Stomach (tissue), 8 donors: ENCODE measurements at regions not wholly inside any gene's neighbourhood (a gene's known extent, or its start where the extent isn't known, plus 50 kb on each side); places are given as distances from the start of the nearest gene placed in this dataset.

Experiments used
- DNase-seq, 2 donors: peaks; one replicate each; pipeline versions ENCODE4 v3.0.0 to v3.0.0-alpha.2; 2013 to 2019
- H3K27ac ChIP-seq, 5 donors: fragments of 200-600 bp in 4 of 5; sonication (generic) in 4 of 5; one replicate each; pipeline ENCODE4 v1.5.1; 2013 to 2019; ENCODE audit warnings: mild to moderate bottlenecking in 1 of 5, moderate library complexity in 1 of 5
- H3K27me3 ChIP-seq, 3 donors: fragments of 200-600 bp; sonication (generic); one replicate each; pipeline ENCODE4 v1.5.1; 2017 to 2019; ENCODE audit warnings: mixed run types in 1 of 3
- H3K36me3 ChIP-seq, 4 donors: fragments of 200-600 bp; sonication (generic); 1 replicate in 3 of 4; 2 replicates in 1 of 4; pipeline ENCODE4 v1.5.1; 2016 to 2019
- H3K4me1 ChIP-seq, 4 donors: fragments of 200-600 bp; sonication (generic); one replicate each; pipeline ENCODE4 v1.5.1; 2016 to 2019
- H3K4me3 ChIP-seq, 4 donors: fragments of 200-600 bp; sonication (generic) in 3 of 4; one replicate each; pipeline ENCODE4 v1.5.1; 2016 to 2019; ENCODE audit warnings: mild to moderate bottlenecking in 1 of 4
- H3K9me3 ChIP-seq, 4 donors: fragments of 200-600 bp; sonication (generic); one replicate each; pipeline ENCODE4 v1.5.1; 2016 to 2019
- EP300 ChIP-seq: sonication (generic); formaldehyde crosslinking; IDR thresholded peaks from one replicate; pipeline ENCODE4 v1.6.1; 2017; ENCODE audit warnings: antibody characterized with exemption
- POLR2A ChIP-seq, 4 donors: fragments of 450-650 bp; IDR thresholded peaks; one replicate each; pipeline ENCODE4 v1.6.1; 2016; ENCODE audit warnings: antibody characterized with exemption in 4 of 4, control low read depth in 2 of 4, mild to moderate bottlenecking in 1 of 4, moderate library complexity in 1 of 4
- POLR2AphosphoS5 ChIP-seq, 3 donors: sonication (generic); formaldehyde crosslinking; IDR thresholded peaks; one replicate each; pipeline ENCODE4 v1.6.1; 2016; ENCODE audit warnings: antibody characterized with exemption in 3 of 3
- WGBS, 5 donors: extraction: QIAGEN DNeasy Blood & Tissue Kit in 3 of 5; methylation state at CpG; one replicate each; pipeline versions ENCODE4 v1.1.5 to v1.1.7; 2013 to 2018; 5-methylcytosine and 5-hydroxymethylcytosine counted together
- intact Hi-C: fragments of 100-400 bp; cut with DNase I; formaldehyde crosslinking; loops from one replicate; pipeline ENCODE4 v1.15.1; 2023; ENCODE audit warnings: low total_unique reads
- TF ChIP-seq, protein P1 (sequence below), 7 experiments: fragments of 450-650 bp in 4 of 7; fragments of 200-600 bp in 3 of 7; sonication (generic) in 3 of 7; IDR thresholded peaks; one replicate each; pipeline ENCODE4 v1.5.1; 2016 to 2019; ENCODE audit warnings: antibody characterized with exemption in 7 of 7, control low read depth in 2 of 7, mild to moderate bottlenecking in 1 of 7
- donor health status: healthy with polysubstance abuse.
- donor health status: Bipolar disorder and iron deficiency.
- donor health status: healthy.

DNA sequence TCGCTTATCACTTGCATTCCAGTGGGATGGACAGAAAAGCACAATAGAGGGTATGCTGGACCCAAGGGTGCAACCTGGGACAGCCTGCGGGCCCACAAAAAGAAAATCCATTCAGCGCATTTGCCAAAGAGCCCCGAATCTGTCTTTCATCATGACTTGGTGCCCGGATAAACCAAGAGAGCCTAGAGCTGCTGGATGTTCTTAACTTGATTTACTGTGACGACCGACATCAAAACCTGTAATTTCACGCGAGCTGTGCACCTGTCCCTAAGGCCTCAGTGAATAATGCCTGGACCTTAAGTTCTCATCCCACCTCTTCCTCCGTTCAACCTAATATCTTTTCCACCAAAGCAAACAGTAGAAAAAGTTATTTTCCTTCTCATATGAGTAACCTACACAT lies 115.5 kb upstream of the ACKR3 start:
- H3K36me3 ChIP-seq, result no peaks in the 10 kb centered on the region
- no peak overlapping the region for H3K27ac ChIP-seq
- peaks cover 0 to 5% (median 3%) of the 10 kb centered on the region in 4 donors for H3K9me3 ChIP-seq
- WGBS, 5 donors, result 91 to 95% (median 94%) methylated on average over 10 of the region's 10 CpGs
- TF ChIP-seq, protein P1, sequence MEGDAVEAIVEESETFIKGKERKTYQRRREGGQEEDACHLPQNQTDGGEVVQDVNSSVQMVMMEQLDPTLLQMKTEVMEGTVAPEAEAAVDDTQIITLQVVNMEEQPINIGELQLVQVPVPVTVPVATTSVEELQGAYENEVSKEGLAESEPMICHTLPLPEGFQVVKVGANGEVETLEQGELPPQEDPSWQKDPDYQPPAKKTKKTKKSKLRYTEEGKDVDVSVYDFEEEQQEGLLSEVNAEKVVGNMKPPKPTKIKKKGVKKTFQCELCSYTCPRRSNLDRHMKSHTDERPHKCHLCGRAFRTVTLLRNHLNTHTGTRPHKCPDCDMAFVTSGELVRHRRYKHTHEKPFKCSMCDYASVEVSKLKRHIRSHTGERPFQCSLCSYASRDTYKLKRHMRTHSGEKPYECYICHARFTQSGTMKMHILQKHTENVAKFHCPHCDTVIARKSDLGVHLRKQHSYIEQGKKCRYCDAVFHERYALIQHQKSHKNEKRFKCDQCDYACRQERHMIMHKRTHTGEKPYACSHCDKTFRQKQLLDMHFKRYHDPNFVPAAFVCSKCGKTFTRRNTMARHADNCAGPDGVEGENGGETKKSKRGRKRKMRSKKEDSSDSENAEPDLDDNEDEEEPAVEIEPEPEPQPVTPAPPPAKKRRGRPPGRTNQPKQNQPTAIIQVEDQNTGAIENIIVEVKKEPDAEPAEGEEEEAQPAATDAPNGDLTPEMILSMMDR (IDR thresholded peaks at IDR 0.05), result no peak
- TF ChIP-seq POLR2A (IDR thresholded peaks at IDR 0.05) (no peak), EP300 (no peak), POLR2AphosphoS5 (IDR thresholded peaks at IDR 0.05) (no peak)
- intact Hi-C loops, result no loop called here
- H3K27me3 ChIP-seq, result no peaks in the 10 kb centered on the region
- H3K4me3 ChIP-seq, result no peak overlapping the region
- peaks cover 0 to under 1% (median 0%) of the 10 kb centered on the region in 4 donors for H3K4me1 ChIP-seq
- DNase-seq, result no peak

DNA sequence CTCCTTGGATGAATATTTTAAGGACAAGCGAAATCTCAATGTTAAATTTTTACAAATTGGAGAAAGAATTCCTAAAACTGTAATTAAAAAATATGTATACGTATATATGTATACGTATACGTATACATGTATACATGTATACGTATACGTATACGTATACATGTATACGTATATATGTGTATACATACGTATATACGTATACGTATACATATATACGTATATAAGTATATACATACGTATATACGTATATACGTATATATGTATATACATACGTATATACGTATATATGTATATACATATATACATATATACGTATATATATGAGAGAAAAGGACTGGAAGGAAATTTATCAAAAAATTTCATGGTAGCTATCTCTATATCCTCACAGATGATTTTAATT lies 110.2 kb upstream of the ACKR3 start:
- Histone ChIP-seq H3K4me1 (no peaks in the 10 kb centered on the region), H3K9me3 (peaks cover 0 to 14% (median 8%) of the 10 kb centered on the region in 4 donors), H3K27ac (no peak overlapping the region), H3K4me3 (no peak overlapping the region), H3K36me3 (peaks cover 0 to 9% (median 0%) of the 10 kb centered on the region in 4 donors), H3K27me3 (no peaks in the 10 kb centered on the region)
- no peak for DNase-seq
- WGBS, 5 donors, result 95 to 98% (median 96%) methylated on average over 18 of the region's 18 CpGs
- TF ChIP-seq POLR2A (IDR thresholded peaks at IDR 0.05) (no peak), EP300 (no peak), POLR2AphosphoS5 (IDR thresholded peaks at IDR 0.05) (no peak)
- TF ChIP-seq, protein P1 (IDR thresholded peaks at IDR 0.05), result no peak
- intact Hi-C loops, result no loop called here

DNA sequence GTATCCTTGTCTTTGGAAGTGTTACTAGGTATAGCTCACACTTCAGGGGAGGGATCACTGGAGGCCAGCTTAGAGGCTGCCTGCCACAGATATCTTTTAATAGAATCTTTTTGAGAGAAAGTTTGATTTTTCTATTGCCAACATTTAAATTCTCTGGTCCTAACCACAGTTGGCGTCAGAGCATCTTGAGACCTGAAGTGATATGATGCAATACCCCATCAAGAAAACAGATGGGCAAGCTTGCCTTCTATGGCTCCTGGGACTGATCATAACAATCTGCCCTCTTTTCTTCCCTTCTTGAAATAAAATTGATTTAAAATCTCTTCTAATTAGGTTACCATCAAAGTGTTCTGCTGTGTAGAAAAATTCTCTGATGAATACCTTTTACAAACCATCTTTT lies 105.5 kb upstream of the ACKR3 start:
- Histone ChIP-seq H3K36me3 (peaks cover 0 to 18% (median 0%) of the 10 kb centered on the region in 4 donors), H3K27me3 (no peaks in the 10 kb centered on the region), H3K4me3 (no peak overlapping the region), H3K4me1 (no peaks in the 10 kb centered on the region), H3K9me3 (peaks cover 0 to 18% (median 14%) of the 10 kb centered on the region in 4 donors), H3K27ac (no peak overlapping the region)
- 87 to 100% (median 93%) methylated on average over 1 of the region's 1 CpG for WGBS, 5 donors
- no peak for DNase-seq
- TF ChIP-seq POLR2AphosphoS5 (IDR thresholded peaks at IDR 0.05) (no peak), POLR2A (IDR thresholded peaks at IDR 0.05) (no peak), EP300 (no peak)
- TF ChIP-seq, protein P1 (IDR thresholded peaks at IDR 0.05), result no peak
- intact Hi-C loops, result no loop called here

DNA sequence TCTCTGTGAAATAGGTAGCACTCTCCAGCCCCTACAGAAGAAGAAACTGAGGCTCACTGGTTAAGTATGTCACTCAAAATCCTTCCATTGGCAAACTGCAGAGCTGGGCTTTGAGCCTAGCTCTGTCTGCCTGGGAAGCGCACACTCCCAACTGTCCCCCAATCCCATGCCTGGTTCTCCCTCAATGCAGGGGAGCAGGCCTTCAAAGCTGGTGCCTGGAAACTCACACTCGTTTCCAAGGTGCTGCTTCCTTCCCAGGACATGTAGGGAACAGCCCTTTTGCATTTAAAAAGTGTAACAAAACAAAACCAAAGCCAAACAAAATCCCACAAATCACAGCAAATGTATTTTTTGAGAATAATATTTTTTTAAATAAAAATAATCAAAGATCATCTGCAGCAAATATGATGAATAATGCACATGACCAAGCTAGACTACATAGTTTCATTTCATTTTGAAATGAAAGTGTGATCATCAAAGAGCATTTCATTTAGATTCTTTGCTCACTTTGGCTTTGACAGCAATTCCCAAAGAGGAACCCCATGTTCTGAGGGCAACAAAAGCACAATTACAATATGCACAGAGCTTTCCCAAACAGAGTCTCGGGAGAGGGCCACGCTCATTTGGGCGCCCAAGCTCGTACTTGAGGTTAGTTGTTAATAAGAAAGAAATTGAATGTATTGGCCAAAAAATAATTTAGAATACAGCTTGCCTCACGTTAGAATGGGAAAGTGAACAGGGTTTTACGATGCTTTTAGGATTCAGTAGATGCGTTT lies 96.7 kb upstream of the ACKR3 start:
- Histone ChIP-seq H3K36me3 (no peaks in the 10 kb centered on the region), H3K4me3 (no peak overlapping the region), H3K27me3 (peaks cover 0 to 5% (median 0%) of the 10 kb centered on the region in 3 donors), H3K4me1 (no peaks in the 10 kb centered on the region), H3K9me3 (no peaks in the 10 kb centered on the region), H3K27ac (no peak overlapping the region)
- intact Hi-C loops, result no loop called here
- TF ChIP-seq EP300, result no peak
- TF ChIP-seq, protein P1 (IDR thresholded peaks at IDR 0.05), result no peak
- TF ChIP-seq POLR2A (IDR thresholded peaks at IDR 0.05), result no peak
- TF ChIP-seq POLR2AphosphoS5 (IDR thresholded peaks at IDR 0.05), result no peak
- DNase-seq, result no peak
- 82 to 91% (median 87%) methylated on average over 9 of the region's 9 CpGs for WGBS, 5 donors
